A549 (cell line): ENCODE measurements at regions not wholly inside any gene's neighbourhood (a gene's known extent, or its start where the extent isn't known, plus 50 kb on each side); places are given as distances from the start of the nearest gene placed in this dataset.
A peak's percentile ranks its signal among the peaks of the same experiment; 100 is the strongest.

ENCODE experiments used
- ATAC-seq, 2 experiments: fragments of 200-7000 bp in 1 of 2; fragments of >200 bp in 1 of 2; cut with Nextera tagmentation in 1 of 2; cut with Tn5 transposase in 1 of 2; 3 replicates each; pipeline versions ENCODE4 v1.8.0 to v1.9.1; 2018 to 2020; ENCODE audit warnings: mild to moderate bottlenecking in 1 of 2, moderate library complexity in 1 of 2
- CTCF ChIA-PET: fragments of 300-600 bp; sonication (Branson Sonifier 250); formaldehyde crosslinking; extraction: SDS; loops from one replicate; lab custom pipeline; 2021; ENCODE audit warnings: antibody characterized with exemption, inconsistent platforms; lab: Yijun Ruan, JAX
- POLR2A ChIA-PET: fragments of 350-600 bp; formaldehyde crosslinking; extraction: SDS; loops from one replicate; lab custom pipeline; 2021; ENCODE audit warnings: antibody characterized with exemption, inconsistent platforms; lab: Yijun Ruan, JAX
- DNase-seq, 2 experiments: peaks; one replicate each; pipeline versions ENCODE4 v3.0.0 to v3.0.0-alpha.2; 2011 to 2016; ENCODE audit warnings: low read depth in 1 of 2, low spot score in 1 of 2
- FAIRE-seq: peaks from 2 replicates; lab custom pipeline; 2011; peaks lifted over from hg19 to GRCh38; lab: Jason Lieb, UNC
- H3K27ac ChIP-seq, 2 experiments: fragments of >200 bp; sonication (Bioruptor Twin); formaldehyde crosslinking; 3 replicates each; pipeline ENCODE4 v1.5.1; 2016 to 2017
- H3K4me1 ChIP-seq: fragments of >200 bp; sonication (Bioruptor Twin); formaldehyde crosslinking; 3 replicates; pipeline ENCODE4 v1.6.1; 2016
- H3K4me2 ChIP-seq: fragments of >200 bp; sonication (Bioruptor Twin); formaldehyde crosslinking; 3 replicates; pipeline ENCODE4 v1.6.1; 2016
- H3K4me3 ChIP-seq: fragments of >200 bp; sonication (Bioruptor Twin); formaldehyde crosslinking; 3 replicates; pipeline ENCODE4 v1.5.1; 2016
- H3K9me3 ChIP-seq: fragments of >200 bp; sonication (Bioruptor Twin); formaldehyde crosslinking; 3 replicates; pipeline ENCODE4 v1.6.1; 2016
- CBX2 ChIP-seq: fragments of 200-600 bp; sonication (generic); IDR thresholded peaks from 2 replicates; pipeline ENCODE4 v1.6.1; 2016; ENCODE audit warnings: low read depth, mild to moderate bottlenecking, borderline replicate concordance
- CBX8 ChIP-seq: fragments of 200-600 bp; sonication (generic); IDR thresholded peaks from 2 replicates; pipeline ENCODE4 v1.6.1; 2016
- CHD4 ChIP-seq: fragments of 200-600 bp; sonication (generic); IDR thresholded peaks from 2 replicates; pipeline ENCODE4 v1.6.1; 2016; ENCODE audit warnings: antibody characterized with exemption, mild to moderate bottlenecking, borderline replicate concordance
- EHF ChIP-seq: fragments of 250-450 bp; sonication (Bioruptor Pico); IDR thresholded peaks from 2 replicates; pipeline ENCODE4 v1.5.0; 2020; ENCODE audit warnings: mild to moderate bottlenecking
- EP300 ChIP-seq, 2 experiments: fragments of >200 bp; sonication (Bioruptor Twin); formaldehyde crosslinking; IDR thresholded peaks; 2 replicates in 1 of 2; 3 replicates in 1 of 2; pipeline ENCODE4 v1.6.1; 2016 to 2017
- ESRRA ChIP-seq: fragments of 150-350 bp; IDR thresholded peaks from 2 replicates; pipeline ENCODE4 v1.6.1; 2014; ENCODE audit warnings: mild to moderate bottlenecking, low read length, borderline replicate concordance
- HOXA7 ChIP-seq: fragments of 250-450 bp; sonication (Bioruptor Pico); IDR thresholded peaks from 2 replicates; pipeline ENCODE4 v1.5.0; 2020; ENCODE audit warnings: mild to moderate bottlenecking, moderate library complexity
- JUNB ChIP-seq: fragments of >200 bp; sonication (Bioruptor Twin); formaldehyde crosslinking; IDR thresholded peaks from 2 replicates; pipeline ENCODE4 v1.6.1; 2016
- KDM1A ChIP-seq: fragments of 200-600 bp; sonication (generic); IDR thresholded peaks from 2 replicates; pipeline ENCODE4 v1.6.1; 2016; ENCODE audit warnings: low read depth, mild to moderate bottlenecking
- MAFK ChIP-seq: fragments of 450-650 bp; IDR thresholded peaks from 2 replicates; pipeline ENCODE4 v1.6.1; 2014; ENCODE audit not compliant: partially characterized antibody
- NPAS2 ChIP-seq: fragments of 250-450 bp; sonication (Bioruptor Pico); IDR thresholded peaks from 2 replicates; pipeline ENCODE4 v1.8.0; 2022; ENCODE audit warnings: mild to moderate bottlenecking, moderate library complexity, borderline replicate concordance
- RAD21 ChIP-seq, 2 experiments: fragments of >200 bp in 1 of 2; sonication (Bioruptor Twin) in 1 of 2; formaldehyde crosslinking in 1 of 2; IDR thresholded peaks in 1 of 2; conservative IDR thresholded peaks in 1 of 2; 2 replicates in 1 of 2; 3 replicates in 1 of 2; pipeline ENCODE4 v1.6.1; 2012 to 2018; ENCODE audit warnings: inconsistent platforms in 1 of 2
- RCOR1 ChIP-seq: fragments of 150-350 bp; IDR thresholded peaks from 2 replicates; pipeline ENCODE4 v1.6.1; 2014; ENCODE audit warnings: antibody characterized with exemption, low read length, low read depth
- RFX5 ChIP-seq: fragments of 450-650 bp; IDR thresholded peaks from 2 replicates; pipeline ENCODE4 v1.7.1; 2014; ENCODE audit warnings: antibody characterized with exemption, mild to moderate bottlenecking, moderate library complexity
- SMC3 ChIP-seq: fragments of >200 bp; sonication (Bioruptor Twin); formaldehyde crosslinking; IDR thresholded peaks from 3 replicates; pipeline ENCODE4 v1.6.1; 2018; ENCODE audit warnings: inconsistent platforms
- TFCP2L1 ChIP-seq: fragments of 250-450 bp; sonication (Bioruptor Pico); IDR thresholded peaks from 2 replicates; pipeline ENCODE4 v1.5.0; 2021; ENCODE audit warnings: mild to moderate bottlenecking
- TP53 ChIP-seq: fragments of 250-450 bp; sonication (Bioruptor Pico); IDR thresholded peaks from 2 replicates; pipeline ENCODE4 v1.5.0; 2021; ENCODE audit warnings: mild to moderate bottlenecking, moderate library complexity
- WGBS: methylation state at CpG from one replicate; pipeline ENCODE4 v1.1.6; 2017; ENCODE audit errors: missing lambda C conversion rate; 5-methylcytosine and 5-hydroxymethylcytosine counted together
- TF ChIP-seq, protein P1 (sequence below): IDR thresholded peaks from 2 replicates; pipeline ENCODE4 v1.6.1; 2012; ENCODE audit warnings: low read depth, borderline replicate concordance
- TF ChIP-seq, protein P2 (sequence below): fragments of >200 bp; sonication (Bioruptor Twin); formaldehyde crosslinking; IDR thresholded peaks from 3 replicates; pipeline ENCODE4 v1.6.1; 2016
- TF ChIP-seq, protein P3 (sequence below): fragments of 150-350 bp; IDR thresholded peaks from 2 replicates; pipeline ENCODE4 v1.6.1; 2014; ENCODE audit warnings: low read depth, mild to moderate bottlenecking, low read length
- TF ChIP-seq, protein P4 (sequence below): IDR thresholded peaks from 2 replicates; pipeline ENCODE4 v1.6.1; 2012
- TF ChIP-seq, protein P5 (sequence below): fragments of >200 bp; sonication (Bioruptor Twin); formaldehyde crosslinking; IDR thresholded peaks from 3 replicates; pipeline ENCODE4 v1.5.1; 2016

DNA sequence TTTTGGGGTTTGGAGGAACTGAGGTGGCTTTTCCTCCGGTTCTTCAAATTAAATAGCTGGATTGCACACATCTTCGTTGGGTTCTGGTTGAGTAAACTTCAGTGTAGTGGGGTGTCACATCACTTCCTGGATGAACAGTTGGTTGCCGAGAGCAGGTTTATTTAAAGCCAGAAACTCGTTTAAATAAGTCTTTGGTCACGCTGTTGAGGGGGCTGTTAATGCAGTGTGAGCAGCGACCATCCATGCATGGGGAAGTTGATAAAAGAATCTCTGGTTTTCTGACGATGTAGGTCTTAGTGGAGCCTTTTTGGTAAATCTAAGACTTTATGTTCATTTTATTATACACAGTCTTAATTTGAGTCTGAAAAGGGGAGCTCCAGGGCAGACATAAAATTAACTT lies 351.2 kb upstream of the ARGLU1 start:
- TF ChIP-seq RCOR1 (no peak), EP300 (IDR thresholded peaks at IDR 0.05) (no peak), CBX8 (no peak), RFX5 (no peak), JUNB (no peak), KDM1A (no peak), ESRRA (no peak)
- TF ChIP-seq, protein P1, sequence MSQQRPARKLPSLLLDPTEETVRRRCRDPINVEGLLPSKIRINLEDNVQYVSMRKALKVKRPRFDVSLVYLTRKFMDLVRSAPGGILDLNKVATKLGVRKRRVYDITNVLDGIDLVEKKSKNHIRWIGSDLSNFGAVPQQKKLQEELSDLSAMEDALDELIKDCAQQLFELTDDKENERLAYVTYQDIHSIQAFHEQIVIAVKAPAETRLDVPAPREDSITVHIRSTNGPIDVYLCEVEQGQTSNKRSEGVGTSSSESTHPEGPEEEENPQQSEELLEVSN = no peak
- TF ChIP-seq, protein P2, sequence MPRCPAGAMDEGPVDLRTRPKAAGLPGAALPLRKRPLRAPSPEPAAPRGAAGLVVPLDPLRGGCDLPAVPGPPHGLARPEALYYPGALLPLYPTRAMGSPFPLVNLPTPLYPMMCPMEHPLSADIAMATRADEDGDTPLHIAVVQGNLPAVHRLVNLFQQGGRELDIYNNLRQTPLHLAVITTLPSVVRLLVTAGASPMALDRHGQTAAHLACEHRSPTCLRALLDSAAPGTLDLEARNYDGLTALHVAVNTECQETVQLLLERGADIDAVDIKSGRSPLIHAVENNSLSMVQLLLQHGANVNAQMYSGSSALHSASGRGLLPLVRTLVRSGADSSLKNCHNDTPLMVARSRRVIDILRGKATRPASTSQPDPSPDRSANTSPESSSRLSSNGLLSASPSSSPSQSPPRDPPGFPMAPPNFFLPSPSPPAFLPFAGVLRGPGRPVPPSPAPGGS = no peak
- TF ChIP-seq, protein P3, sequence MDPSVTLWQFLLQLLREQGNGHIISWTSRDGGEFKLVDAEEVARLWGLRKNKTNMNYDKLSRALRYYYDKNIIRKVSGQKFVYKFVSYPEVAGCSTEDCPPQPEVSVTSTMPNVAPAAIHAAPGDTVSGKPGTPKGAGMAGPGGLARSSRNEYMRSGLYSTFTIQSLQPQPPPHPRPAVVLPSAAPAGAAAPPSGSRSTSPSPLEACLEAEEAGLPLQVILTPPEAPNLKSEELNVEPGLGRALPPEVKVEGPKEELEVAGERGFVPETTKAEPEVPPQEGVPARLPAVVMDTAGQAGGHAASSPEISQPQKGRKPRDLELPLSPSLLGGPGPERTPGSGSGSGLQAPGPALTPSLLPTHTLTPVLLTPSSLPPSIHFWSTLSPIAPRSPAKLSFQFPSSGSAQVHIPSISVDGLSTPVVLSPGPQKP = no peak
- H3K4me1 ChIP-seq = no peaks in the 10 kb centered on the region
- no peak overlapping the region for H3K27ac ChIP-seq
- ChIA-PET POLR2A (no interaction called here), CTCF (no interaction called here)
- 24% methylated on average over 7 of the region's 7 CpGs for WGBS
- no peak overlapping the region for H3K4me3 ChIP-seq
- FAIRE-seq (no peak), ATAC-seq (no peak), DNase-seq (no peak)
- no peak overlapping the region for H3K4me2 ChIP-seq
- H3K9me3 ChIP-seq = no peaks in the 10 kb centered on the region

DNA sequence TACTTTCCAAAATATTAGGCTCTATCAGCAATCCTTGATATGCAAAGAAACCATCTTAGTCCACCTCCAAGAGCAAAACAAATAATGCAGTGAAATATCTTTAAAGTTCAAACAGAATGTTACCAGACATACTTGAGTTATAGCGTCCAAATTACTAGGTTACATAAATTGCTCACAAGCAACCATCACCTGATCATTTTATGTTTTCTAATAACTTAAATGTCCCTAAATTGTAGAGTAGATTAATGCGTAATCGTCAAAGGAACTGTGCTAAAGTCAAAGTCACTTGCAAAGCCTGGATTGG lies 350.6 kb upstream of the ARGLU1 start:
- WGBS = 61% methylated on average over 3 of the region's 3 CpGs
- FAIRE-seq (no peak), ATAC-seq (no peak), DNase-seq (no peak)
- TF ChIP-seq HOXA7 (no peak), NPAS2 (CRISPR knock-in tag) (no peak), RCOR1 (no peak), MAFK (no peak), TP53 (no peak)
- Histone ChIP-seq H3K4me3 (no peak overlapping the region), H3K27ac (no peak overlapping the region), H3K4me2 (peak overlapping the region; percentile 69; the same call in 2 of the 3 replicates), H3K9me3 (no peaks in the 10 kb centered on the region), H3K4me1 (no peaks in the 10 kb centered on the region)
- ChIA-PET POLR2A (no interaction called here), CTCF (interaction anchor here (0.9 to 1.2 kb wide), 5 partner anchors 10 to 382 kb away, joined by 3 to 5 read pairs (median 3); no protein-coding TSS in a partner anchor)

DNA sequence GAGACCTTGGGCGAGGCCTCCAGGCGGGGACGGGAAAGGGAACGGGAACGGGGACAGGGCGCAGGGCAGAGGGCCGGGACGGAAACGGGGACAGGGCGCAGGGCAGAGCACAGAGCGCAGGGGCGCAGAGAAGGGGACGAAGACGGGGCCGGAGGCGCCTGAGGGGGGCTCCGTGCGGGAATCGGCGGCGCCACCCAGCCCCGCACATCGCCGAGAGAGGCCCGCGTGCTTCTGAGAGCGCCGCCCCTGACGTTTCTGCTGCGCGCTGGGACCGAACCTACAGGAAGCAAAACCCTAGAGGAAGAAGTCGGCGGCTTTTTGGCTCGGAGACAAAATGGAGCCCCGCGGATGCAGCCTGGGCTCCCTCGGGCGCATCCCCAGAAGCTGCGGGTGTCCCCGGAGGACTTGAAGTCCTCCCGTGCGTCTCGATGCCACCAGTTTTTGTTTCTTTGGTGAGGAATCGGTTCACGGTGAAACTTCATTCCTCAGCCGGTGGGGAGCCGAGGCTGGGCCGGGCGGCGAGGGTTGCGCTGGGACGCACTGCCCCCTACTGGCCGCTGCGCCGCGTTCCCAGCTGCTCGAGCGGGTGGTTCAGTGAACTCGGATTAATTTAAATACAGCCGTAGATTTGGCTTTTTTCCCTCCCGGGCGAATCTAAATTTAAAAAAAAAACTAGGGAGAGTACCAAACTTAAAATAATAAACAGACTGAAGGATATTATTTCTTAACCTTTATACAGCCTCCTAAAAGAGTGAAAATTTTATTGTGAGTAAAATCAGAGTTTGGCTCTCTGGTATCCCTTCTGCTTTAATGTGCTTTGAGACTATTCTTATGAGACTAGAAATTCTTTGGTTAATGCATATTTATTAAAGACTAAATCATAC lies 350.0 kb upstream of the ARGLU1 start:
- ATAC-seq (peak; percentile 97 to 99), FAIRE-seq (no peak), DNase-seq (peak; percentile 35 to 46)
- no peaks in the 10 kb centered on the region for H3K4me1 ChIP-seq
- no peaks in the 10 kb centered on the region for H3K9me3 ChIP-seq
- 2% methylated on average over 11 of the region's 63 CpGs for WGBS
- peak overlapping the region; percentile 69 for H3K4me2 ChIP-seq
- H3K4me3 ChIP-seq = peak overlapping the region; percentile 44
- ChIA-PET CTCF (interaction anchor here (0.6 to 1.2 kb wide), 6 partner anchors 11 to 382 kb away, joined by 3 to 5 read pairs (median 3); no protein-coding TSS in a partner anchor), POLR2A (no interaction called here)
- TF ChIP-seq, protein P4, sequence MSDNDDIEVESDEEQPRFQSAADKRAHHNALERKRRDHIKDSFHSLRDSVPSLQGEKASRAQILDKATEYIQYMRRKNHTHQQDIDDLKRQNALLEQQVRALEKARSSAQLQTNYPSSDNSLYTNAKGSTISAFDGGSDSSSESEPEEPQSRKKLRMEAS = peak; percentile 61; the same call in 1 of the 2 replicates
- TF ChIP-seq CBX2 = no peak
- TF ChIP-seq TFCP2L1 (CRISPR knock-in tag) = no peak
- TF ChIP-seq, protein P5, sequence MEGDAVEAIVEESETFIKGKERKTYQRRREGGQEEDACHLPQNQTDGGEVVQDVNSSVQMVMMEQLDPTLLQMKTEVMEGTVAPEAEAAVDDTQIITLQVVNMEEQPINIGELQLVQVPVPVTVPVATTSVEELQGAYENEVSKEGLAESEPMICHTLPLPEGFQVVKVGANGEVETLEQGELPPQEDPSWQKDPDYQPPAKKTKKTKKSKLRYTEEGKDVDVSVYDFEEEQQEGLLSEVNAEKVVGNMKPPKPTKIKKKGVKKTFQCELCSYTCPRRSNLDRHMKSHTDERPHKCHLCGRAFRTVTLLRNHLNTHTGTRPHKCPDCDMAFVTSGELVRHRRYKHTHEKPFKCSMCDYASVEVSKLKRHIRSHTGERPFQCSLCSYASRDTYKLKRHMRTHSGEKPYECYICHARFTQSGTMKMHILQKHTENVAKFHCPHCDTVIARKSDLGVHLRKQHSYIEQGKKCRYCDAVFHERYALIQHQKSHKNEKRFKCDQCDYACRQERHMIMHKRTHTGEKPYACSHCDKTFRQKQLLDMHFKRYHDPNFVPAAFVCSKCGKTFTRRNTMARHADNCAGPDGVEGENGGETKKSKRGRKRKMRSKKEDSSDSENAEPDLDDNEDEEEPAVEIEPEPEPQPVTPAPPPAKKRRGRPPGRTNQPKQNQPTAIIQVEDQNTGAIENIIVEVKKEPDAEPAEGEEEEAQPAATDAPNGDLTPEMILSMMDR = peak; percentile 82
- TF ChIP-seq KDM1A = no peak
- TF ChIP-seq NPAS2 (CRISPR knock-in tag) = no peak
- TF ChIP-seq, protein P1 = peak; percentile 68; the same call in 1 of the 2 replicates
- TF ChIP-seq CHD4 = no peak
- TF ChIP-seq RAD21 (conservative IDR thresholded peaks at IDR 0.05 in 1 of 2, IDR thresholded peaks at IDR 0.05 in 1 of 2) = peak; percentile 62 to 78
- no peak for TF ChIP-seq EHF (CRISPR knock-in tag)
- peak; percentile 55; the same call in 2 of the 3 replicates for TF ChIP-seq SMC3
- no peak for TF ChIP-seq JUNB
- peak overlapping the region; percentile 62 to 91 for H3K27ac ChIP-seq
